ENCODE measurements at regions not wholly inside any gene's neighbourhood (a gene's known extent, or its start where the extent isn't known, plus 50 kb on each side); places are given as distances from the start of the nearest gene placed in this dataset.
A peak's percentile ranks its signal among the peaks of the same experiment; 100 is the strongest.

DNA sequence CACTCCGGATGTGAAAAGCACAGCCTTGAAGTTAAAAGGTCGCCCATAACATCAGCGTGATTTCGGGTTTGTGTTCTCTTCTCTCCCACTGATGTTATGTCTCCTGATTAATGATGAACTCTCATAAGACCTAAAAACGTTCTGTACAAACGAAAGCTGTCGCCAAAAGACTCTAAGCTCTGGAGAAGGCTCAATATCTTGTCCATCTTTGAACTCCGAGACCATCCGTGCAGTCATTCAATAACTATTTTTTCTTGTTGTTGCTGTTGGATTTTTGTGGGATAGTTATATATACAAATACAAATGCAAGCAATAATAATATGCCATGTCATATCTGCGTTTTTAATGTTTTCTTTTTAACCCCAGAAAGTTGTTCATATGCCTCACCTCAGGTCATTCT, 291.8 kb upstream of the MARCKS start:
- TF ChIP-seq, protein P1, sequence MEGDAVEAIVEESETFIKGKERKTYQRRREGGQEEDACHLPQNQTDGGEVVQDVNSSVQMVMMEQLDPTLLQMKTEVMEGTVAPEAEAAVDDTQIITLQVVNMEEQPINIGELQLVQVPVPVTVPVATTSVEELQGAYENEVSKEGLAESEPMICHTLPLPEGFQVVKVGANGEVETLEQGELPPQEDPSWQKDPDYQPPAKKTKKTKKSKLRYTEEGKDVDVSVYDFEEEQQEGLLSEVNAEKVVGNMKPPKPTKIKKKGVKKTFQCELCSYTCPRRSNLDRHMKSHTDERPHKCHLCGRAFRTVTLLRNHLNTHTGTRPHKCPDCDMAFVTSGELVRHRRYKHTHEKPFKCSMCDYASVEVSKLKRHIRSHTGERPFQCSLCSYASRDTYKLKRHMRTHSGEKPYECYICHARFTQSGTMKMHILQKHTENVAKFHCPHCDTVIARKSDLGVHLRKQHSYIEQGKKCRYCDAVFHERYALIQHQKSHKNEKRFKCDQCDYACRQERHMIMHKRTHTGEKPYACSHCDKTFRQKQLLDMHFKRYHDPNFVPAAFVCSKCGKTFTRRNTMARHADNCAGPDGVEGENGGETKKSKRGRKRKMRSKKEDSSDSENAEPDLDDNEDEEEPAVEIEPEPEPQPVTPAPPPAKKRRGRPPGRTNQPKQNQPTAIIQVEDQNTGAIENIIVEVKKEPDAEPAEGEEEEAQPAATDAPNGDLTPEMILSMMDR (IDR thresholded peaks at IDR 0.05; ENCODE audit: insufficient read depth, low read depth, low read length): no peak
- peak; percentile 95 for DNase-seq (ENCODE audit: low read depth)
- peak overlapping the region; percentile 33 for H3K4me3 ChIP-seq (ENCODE audit: low read depth, low read length)

DNA sequence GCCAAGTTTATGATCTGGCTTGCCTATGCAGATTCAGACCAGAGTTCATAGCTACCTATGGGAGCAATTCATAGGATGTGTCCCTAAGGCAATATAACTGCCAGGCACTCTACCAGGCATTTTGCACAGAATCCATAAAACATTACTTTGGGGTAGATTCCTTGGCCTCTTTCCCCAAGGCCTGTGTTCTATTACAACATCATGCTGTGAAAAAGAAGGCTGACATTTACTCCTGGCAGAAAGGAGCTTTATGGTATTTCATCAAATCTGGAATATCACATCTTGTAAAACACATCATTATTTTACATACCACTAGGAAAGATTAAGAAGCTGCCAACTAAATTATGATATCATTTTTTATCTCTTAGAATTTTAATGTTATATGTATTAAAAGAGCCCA, 287.0 kb upstream of the MARCKS start:
- no peak overlapping the region for H3K4me3 ChIP-seq (ENCODE audit: low read depth, low read length)
- peak; percentile 40 for DNase-seq (ENCODE audit: low read depth)
- TF ChIP-seq, protein P1 (IDR thresholded peaks at IDR 0.05; ENCODE audit: insufficient read depth, low read depth, low read length): no peak

DNA sequence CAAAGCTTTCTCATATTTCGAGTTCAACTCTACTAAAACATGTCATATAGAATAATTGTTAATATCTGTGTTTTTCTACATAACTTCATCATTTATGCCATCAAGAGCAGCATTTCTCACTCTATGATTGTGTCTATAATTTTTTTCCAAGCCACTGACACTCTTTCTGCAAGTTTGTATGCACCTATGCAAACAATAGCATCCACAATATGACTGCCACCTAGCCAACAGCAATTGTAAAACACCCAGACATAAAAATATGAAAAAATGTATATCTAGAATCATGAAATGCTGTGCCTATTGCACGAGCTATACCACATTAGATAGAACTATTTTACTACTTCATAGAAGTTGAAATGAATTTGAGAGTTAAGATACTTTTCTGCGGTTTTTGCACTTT, 286.5 kb upstream of the MARCKS start:
- TF ChIP-seq, protein P1 (IDR thresholded peaks at IDR 0.05; ENCODE audit: insufficient read depth, low read depth, low read length): peak; percentile 11
- DNase-seq (ENCODE audit: low read depth): no peak
- H3K4me3 ChIP-seq (ENCODE audit: low read depth, low read length): no peak overlapping the region

DNA sequence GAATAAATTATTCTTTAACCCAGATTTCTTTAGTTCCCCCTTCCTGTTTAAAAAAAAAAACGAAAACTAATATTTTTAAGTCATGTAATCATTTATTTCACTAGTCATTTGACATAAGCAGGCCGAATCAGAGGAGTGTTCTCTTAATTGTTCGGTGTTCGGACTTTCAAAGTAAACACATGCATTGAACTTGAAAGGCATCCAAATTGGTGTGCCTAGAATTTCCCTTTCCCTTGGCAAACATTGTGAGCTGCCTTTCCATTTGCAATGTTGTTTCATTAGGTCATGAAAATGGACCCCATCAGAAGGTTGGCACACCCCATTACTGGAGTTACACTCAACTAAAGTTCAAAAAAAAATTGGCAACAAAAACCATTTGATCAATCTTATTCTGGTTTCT, 283.0 kb upstream of the MARCKS start:
- H3K4me3 ChIP-seq (ENCODE audit: low read depth, low read length): no peak overlapping the region
- TF ChIP-seq, protein P1 (IDR thresholded peaks at IDR 0.05; ENCODE audit: insufficient read depth, low read depth, low read length): no peak
- DNase-seq (ENCODE audit: low read depth): no peak

DNA sequence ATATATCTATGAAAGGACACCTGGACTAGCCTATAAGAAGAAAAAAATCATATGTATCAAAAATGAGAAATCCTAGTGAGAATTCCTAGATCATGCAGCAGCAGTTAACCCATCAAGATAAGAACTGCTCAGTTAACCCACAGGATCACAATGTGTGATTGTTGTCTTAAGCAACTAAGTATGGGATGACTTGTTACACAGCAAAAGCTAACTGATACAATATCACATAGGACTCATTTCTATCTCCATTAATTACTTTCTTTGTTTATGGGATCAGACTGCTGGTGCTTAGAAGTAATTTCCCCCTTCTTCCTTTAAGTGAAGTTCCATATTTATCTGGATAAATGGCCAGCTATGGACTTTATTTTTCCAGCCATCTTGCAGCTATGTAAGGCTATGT, 280.8 kb upstream of the MARCKS start:
- DNase-seq (ENCODE audit: low read depth): no peak
- no peak overlapping the region for H3K4me3 ChIP-seq (ENCODE audit: low read depth, low read length)
- TF ChIP-seq, protein P1 (IDR thresholded peaks at IDR 0.05; ENCODE audit: insufficient read depth, low read depth, low read length): no peak

DNA sequence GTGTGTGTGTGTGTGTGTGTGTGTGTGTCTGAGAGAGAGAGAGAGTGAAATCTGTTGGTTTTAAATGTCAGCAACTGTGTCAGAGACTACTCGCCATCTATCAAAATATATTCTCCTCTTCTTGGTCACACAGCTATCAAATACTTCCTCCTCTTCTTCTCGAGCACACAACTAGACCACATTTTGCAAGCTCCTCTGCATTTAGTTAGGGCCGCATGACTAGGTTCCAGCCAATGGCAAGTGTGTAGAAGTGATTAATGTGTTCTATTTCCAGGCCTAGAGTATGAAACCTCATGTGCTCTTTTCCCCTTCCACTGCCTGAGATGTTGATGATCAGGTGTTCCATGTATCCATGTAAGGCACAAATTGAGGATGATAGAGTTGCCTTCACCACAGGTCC, 278.5 kb upstream of the MARCKS start:
- no peak overlapping the region for H3K4me3 ChIP-seq (ENCODE audit: low read depth, low read length)
- no peak for DNase-seq (ENCODE audit: low read depth)
- TF ChIP-seq, protein P1 (IDR thresholded peaks at IDR 0.05; ENCODE audit: insufficient read depth, low read depth, low read length): no peak

DNA sequence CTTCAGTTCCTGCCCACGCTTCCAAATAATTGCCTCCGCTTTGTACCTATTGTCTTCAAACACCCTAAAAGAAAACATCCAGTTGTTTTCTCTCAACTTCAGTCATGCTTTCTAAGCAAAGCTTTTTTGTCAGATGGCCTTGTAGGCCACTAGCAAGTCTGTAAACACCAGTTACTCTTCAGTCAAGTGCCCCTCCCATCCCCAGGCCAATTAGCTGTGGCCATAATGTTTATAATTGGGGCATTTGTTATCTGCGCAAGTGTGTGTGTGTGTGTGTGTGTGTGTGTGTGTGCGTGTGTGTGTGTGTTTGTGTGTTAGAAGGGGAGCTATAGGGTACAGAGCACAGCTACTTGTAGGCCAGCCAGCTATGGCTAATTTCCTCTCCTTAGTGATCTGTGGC, 272.4 kb upstream of the MARCKS start:
- no peak for DNase-seq (ENCODE audit: low read depth)
- no peak overlapping the region for H3K4me3 ChIP-seq (ENCODE audit: low read depth, low read length)
- TF ChIP-seq, protein P1 (IDR thresholded peaks at IDR 0.05; ENCODE audit: insufficient read depth, low read depth, low read length): no peak

All from fibroblast of villous mesenchyme (primary cell).